ENCODE measurements at regions not wholly inside any gene's neighbourhood (a gene's known extent, or its start where the extent isn't known, plus 50 kb on each side); places are given as distances from the start of the nearest gene placed in this dataset.

- H3K4me1 ChIP-seq = no peaks in the 10 kb centered on the region
- intact Hi-C loops (cut with DNase I) = no loop called here
- 25 to 37% methylated on average over 11 of the region's 11 CpGs for WGBS, 2 donors
- no peaks in the 10 kb centered on the region for H3K36me3 ChIP-seq (replicated peaks in 1 of 2; ENCODE audit: insufficient read depth in 1 of 2, low read depth in 2 of 2)
- no peak for TF ChIP-seq CTCF (IDR thresholded peaks at IDR 0.05)
- no peak overlapping the region for H3K27ac ChIP-seq
- ATAC-seq = no peak
- no peaks in the 10 kb centered on the region for H3K27me3 ChIP-seq
- H3K9me3 ChIP-seq = no peaks in the 10 kb centered on the region
- H3K4me3 ChIP-seq = no peak overlapping the region
- no peak for DNase-seq
Measured at GRCh38 chr20:57006411-57007170, 259.9 kb downstream of the BMP7 start.

GRCh38 chr20:57007171-57007540, 259.3 kb downstream of the BMP7 start:
- no peak for ATAC-seq
- intact Hi-C loops (cut with DNase I) = no loop called here

GRCh38 chr20:57008217-57008616, 258.2 kb downstream of the BMP7 start:
- TF ChIP-seq CTCF (IDR thresholded peaks at IDR 0.05) (no peak), POLR2A (IDR thresholded peaks at IDR 0.05) (no peak)
- Histone ChIP-seq H3K4me3 (no peak overlapping the region), H3K4me1 (no peaks in the 10 kb centered on the region), H3K27ac (no peak overlapping the region), H3K9me3 (no peaks in the 10 kb centered on the region), H3K27me3 (no peaks in the 10 kb centered on the region), H3K36me3 (replicated peaks in 1 of 2; ENCODE audit: insufficient read depth in 1 of 2, low read depth in 2 of 2) (no peaks in the 10 kb centered on the region)
- no peak for DNase-seq
- ATAC-seq = no peak
- 13 to 18% methylated on average over 3 of the region's 3 CpGs for WGBS, 2 donors
- intact Hi-C loops (cut with DNase I) = no loop called here

More at GRCh38 chr20:57007171-57007540, 259.3 kb downstream of the BMP7 start:
- Histone ChIP-seq H3K9me3 (no peaks in the 10 kb centered on the region), H3K4me1 (no peaks in the 10 kb centered on the region), H3K36me3 (replicated peaks in 1 of 2; ENCODE audit: insufficient read depth in 1 of 2, low read depth in 2 of 2) (no peaks in the 10 kb centered on the region), H3K27me3 (no peaks in the 10 kb centered on the region), H3K27ac (no peak overlapping the region), H3K4me3 (no peak overlapping the region)
- WGBS, 2 donors = 62 to 78% methylated on average over 2 to 3 of the region's 3 CpGs
- DNase-seq = no peak
- TF ChIP-seq CTCF (IDR thresholded peaks at IDR 0.05) = no peak
- TF ChIP-seq POLR2A (IDR thresholded peaks at IDR 0.05) = no peak

GRCh38 chr20:57009355-57009754, 257.1 kb downstream of the BMP7 start:
- H3K4me3 ChIP-seq = no peak overlapping the region
- H3K36me3 ChIP-seq (replicated peaks in 1 of 2; ENCODE audit: insufficient read depth in 1 of 2, low read depth in 2 of 2) = no peaks in the 10 kb centered on the region
- H3K27ac ChIP-seq = no peak overlapping the region
- DNase-seq (no peak), ATAC-seq (no peak)
- TF ChIP-seq CTCF (IDR thresholded peaks at IDR 0.05) = no peak
- TF ChIP-seq POLR2A (IDR thresholded peaks at IDR 0.05) = no peak
- H3K27me3 ChIP-seq = no peaks in the 10 kb centered on the region
- 53 to 70% methylated on average over 2 to 3 of the region's 3 CpGs for WGBS, 2 donors
- intact Hi-C loops (cut with DNase I) = no loop called here
- no peaks in the 10 kb centered on the region for H3K4me1 ChIP-seq
- no peaks in the 10 kb centered on the region for H3K9me3 ChIP-seq

GRCh38 chr20:57009775-57010174, 256.7 kb downstream of the BMP7 start:
- DNase-seq (no peak), ATAC-seq (no peak)
- Histone ChIP-seq H3K36me3 (replicated peaks in 1 of 2; ENCODE audit: insufficient read depth in 1 of 2, low read depth in 2 of 2) (no peaks in the 10 kb centered on the region), H3K4me3 (no peak overlapping the region), H3K27me3 (no peaks in the 10 kb centered on the region), H3K27ac (no peak overlapping the region), H3K9me3 (no peaks in the 10 kb centered on the region), H3K4me1 (no peaks in the 10 kb centered on the region)
- TF ChIP-seq CTCF (IDR thresholded peaks at IDR 0.05) (no peak), POLR2A (IDR thresholded peaks at IDR 0.05) (no peak)
- 38 to 65% methylated on average over 7 of the region's 7 CpGs for WGBS, 2 donors
- intact Hi-C loops (cut with DNase I) = no loop called here
